Erythroblast (primary cell): ENCODE measurements at regions not wholly inside any gene's neighbourhood (a gene's known extent, or its start where the extent isn't known, plus 50 kb on each side); places are given as distances from the start of the nearest gene placed in this dataset.

Experiments used
- GATA1 ChIP-seq: IDR thresholded peaks from 2 replicates; pipeline ENCODE4 v1.6.1; 2011; ENCODE audit warnings: low read depth, mild to moderate bottlenecking, control low read depth, low read length, moderate library complexity
- POLR2A ChIP-seq: IDR thresholded peaks from 2 replicates; pipeline ENCODE4 v1.6.1; 2011; ENCODE audit warnings: mild to moderate bottlenecking, low read length

- no peak for TF ChIP-seq POLR2A
- TF ChIP-seq GATA1: no peak
Measured at GRCh38 chrY:21295206-21295605, 215.9 kb upstream of the RBMY1B start.
